ENCODE measurements at regions not wholly inside any gene's neighbourhood (a gene's known extent, or its start where the extent isn't known, plus 50 kb on each side); places are given as distances from the start of the nearest gene placed in this dataset.

DNA sequence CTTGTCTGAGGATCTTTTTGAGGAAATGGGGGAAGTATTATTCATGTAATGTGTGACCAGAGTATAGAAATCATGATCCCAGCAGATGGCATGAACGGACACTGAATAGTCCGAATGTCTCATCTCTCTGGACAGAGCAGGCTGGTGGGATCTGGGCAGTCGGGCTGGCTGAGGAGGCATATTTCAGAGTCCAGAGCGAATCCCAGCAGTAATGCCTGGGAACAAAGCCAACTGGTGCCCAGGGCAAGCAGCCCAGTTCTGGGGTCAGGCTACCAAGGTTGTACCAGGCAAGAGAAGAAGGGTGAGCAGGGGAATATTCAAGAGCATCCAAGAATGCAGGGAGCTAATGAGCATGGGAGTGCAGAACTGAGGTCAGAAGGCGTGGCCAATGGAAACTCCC, 306.4 kb downstream of the ZSWIM6 start:
- TF ChIP-seq, protein P1, sequence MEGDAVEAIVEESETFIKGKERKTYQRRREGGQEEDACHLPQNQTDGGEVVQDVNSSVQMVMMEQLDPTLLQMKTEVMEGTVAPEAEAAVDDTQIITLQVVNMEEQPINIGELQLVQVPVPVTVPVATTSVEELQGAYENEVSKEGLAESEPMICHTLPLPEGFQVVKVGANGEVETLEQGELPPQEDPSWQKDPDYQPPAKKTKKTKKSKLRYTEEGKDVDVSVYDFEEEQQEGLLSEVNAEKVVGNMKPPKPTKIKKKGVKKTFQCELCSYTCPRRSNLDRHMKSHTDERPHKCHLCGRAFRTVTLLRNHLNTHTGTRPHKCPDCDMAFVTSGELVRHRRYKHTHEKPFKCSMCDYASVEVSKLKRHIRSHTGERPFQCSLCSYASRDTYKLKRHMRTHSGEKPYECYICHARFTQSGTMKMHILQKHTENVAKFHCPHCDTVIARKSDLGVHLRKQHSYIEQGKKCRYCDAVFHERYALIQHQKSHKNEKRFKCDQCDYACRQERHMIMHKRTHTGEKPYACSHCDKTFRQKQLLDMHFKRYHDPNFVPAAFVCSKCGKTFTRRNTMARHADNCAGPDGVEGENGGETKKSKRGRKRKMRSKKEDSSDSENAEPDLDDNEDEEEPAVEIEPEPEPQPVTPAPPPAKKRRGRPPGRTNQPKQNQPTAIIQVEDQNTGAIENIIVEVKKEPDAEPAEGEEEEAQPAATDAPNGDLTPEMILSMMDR (IDR thresholded peaks at IDR 0.05) = no peak
- TF ChIP-seq POLR2A (IDR thresholded peaks at IDR 0.05) (no peak), EP300 (IDR thresholded peaks at IDR 0.05) (no peak)
